Lung (tissue), 11 donors: ENCODE measurements at regions not wholly inside any gene's neighbourhood (a gene's known extent, or its start where the extent isn't known, plus 50 kb on each side); places are given as distances from the start of the nearest gene placed in this dataset.

Source experiments
- ATAC-seq: fragments of 200-7000 bp; cut with Tn5 transposase; one replicate; pipeline ENCODE4 v1.9.1; 2020; ENCODE audit warnings: moderate number of reproducible peaks; ENCODE audit not compliant: insufficient read depth, low FRiP score
- DNase-seq, 3 donors: peaks; one replicate each; pipeline ENCODE4 v3.0.0-alpha.2; 2013 to 2017
- H3K27ac ChIP-seq, 2 donors: one replicate each; pipeline ENCODE4 v1.5.1; 2013; ENCODE audit warnings: mild to moderate bottlenecking in 2 of 2, moderate library complexity in 2 of 2, control low read depth in 1 of 2, inconsistent platforms in 1 of 2, low read depth in 1 of 2, low read length in 1 of 2
- H3K27me3 ChIP-seq, 3 donors: one replicate each; pipeline ENCODE4 v1.5.1; 2013; ENCODE audit warnings: low read length in 2 of 3; ENCODE audit not compliant: control insufficient read depth in 3 of 3, insufficient read depth in 3 of 3
- H3K36me3 ChIP-seq, 4 donors: one replicate each; pipeline ENCODE4 v1.5.1; 2013; ENCODE audit warnings: low read length in 4 of 4, mild to moderate bottlenecking in 1 of 4, moderate library complexity in 1 of 4; ENCODE audit not compliant: control insufficient read depth in 4 of 4, insufficient read depth in 4 of 4
- H3K4me1 ChIP-seq, 5 donors: one replicate each; pipeline ENCODE4 v1.5.1; 2013; ENCODE audit warnings: low read length in 5 of 5, mild to moderate bottlenecking in 2 of 5, moderate library complexity in 1 of 5; ENCODE audit not compliant: control insufficient read depth in 5 of 5, insufficient read depth in 5 of 5
- H3K4me3 ChIP-seq: one replicate; pipeline ENCODE4 v1.5.1; 2013; ENCODE audit warnings: mild to moderate bottlenecking, control low read depth, moderate library complexity
- H3K9ac ChIP-seq, 2 donors: one replicate each; pipeline ENCODE4 v1.5.1; 2013; ENCODE audit warnings: low read length in 2 of 2, control low read depth in 1 of 2; ENCODE audit not compliant: insufficient read depth in 1 of 2
- H3K9me3 ChIP-seq, 4 donors: one replicate each; pipeline ENCODE4 v1.5.1; 2013; ENCODE audit warnings: low read length in 3 of 4, mild to moderate bottlenecking in 1 of 4, moderate library complexity in 1 of 4; ENCODE audit not compliant: control insufficient read depth in 4 of 4, insufficient read depth in 3 of 4
- CTCF ChIP-seq: IDR thresholded peaks from 2 replicates; pipeline ENCODE4 v1.5.1; 2012; ENCODE audit warnings: mild to moderate bottlenecking; ENCODE audit errors: control extremely low read depth, extremely low read depth
- WGBS, 2 donors: extraction: QIAGEN DNeasy Blood & Tissue Kit; methylation state at CpG; one replicate each; pipeline ENCODE4 v1.1.7; 2013; 5-methylcytosine and 5-hydroxymethylcytosine counted together
- donor health status: control.
- donor health status: control.
- donor health status: Bipolar disorder and iron deficiency.
- donor health status: healthy.
- donor health status: DM: yes; HTN: yes; CAD: no.

DNA sequence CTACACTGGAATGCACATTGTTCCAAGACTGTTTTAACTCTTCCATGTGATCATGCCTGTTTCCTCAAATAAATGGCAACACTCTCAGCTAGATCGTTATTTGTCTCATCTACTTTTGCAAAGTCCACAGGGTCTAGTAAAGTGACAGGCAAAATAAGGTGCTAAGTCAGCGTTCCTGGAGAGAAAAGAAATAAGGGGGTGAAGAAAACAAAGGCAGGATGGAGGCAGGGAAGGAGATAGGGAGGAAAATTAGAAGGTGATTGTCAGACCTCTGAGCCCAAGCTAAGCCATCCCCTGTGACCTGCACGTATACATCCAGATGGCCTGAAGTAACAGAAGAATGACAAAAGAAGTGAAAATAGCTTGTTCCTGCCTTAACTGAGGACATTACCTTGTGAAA is 132.1 kb downstream of the RAB38 start:
- no peaks in the 10 kb centered on the region for H3K9me3 ChIP-seq
- no peak overlapping the region for H3K9ac ChIP-seq
- H3K27ac ChIP-seq, result no peak overlapping the region
- no peaks in the 10 kb centered on the region for H3K36me3 ChIP-seq
- WGBS, 2 donors, result 33 to 40% methylated on average over 3 of the region's 3 CpGs
- TF ChIP-seq CTCF, result no peak
- peaks cover 0 to 4% (median 0%) of the 10 kb centered on the region in 5 donors for H3K4me1 ChIP-seq
- no peak for DNase-seq
- H3K27me3 ChIP-seq, result no peaks in the 10 kb centered on the region
- H3K4me3 ChIP-seq, result no peak overlapping the region
- ATAC-seq, result no peak

DNA sequence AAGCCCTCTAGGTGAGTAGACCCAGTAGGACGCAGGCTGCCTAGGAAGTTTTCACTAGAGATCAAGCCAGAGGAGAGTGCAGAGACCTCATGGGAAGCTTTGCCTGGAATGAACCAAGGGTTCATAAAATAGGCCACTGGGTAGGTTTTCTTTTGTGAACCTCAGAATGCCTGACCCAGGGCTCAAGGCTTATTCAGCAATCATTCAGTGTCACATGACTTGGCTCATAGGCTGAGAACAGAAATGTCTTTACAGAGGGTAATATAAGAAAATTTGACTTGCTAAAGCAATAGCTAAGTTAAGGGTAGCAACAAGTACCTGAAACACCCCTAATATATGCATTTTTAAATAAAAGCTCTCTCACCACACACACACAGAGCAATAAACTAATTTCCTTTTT is 132.6 kb downstream of the RAB38 start:
- WGBS, 2 donors, result 91 to 92% methylated on average over 1 of the region's 1 CpG
- TF ChIP-seq CTCF, result no peak
- H3K9me3 ChIP-seq, result no peaks in the 10 kb centered on the region
- H3K9ac ChIP-seq, result no peak overlapping the region
- no peak for ATAC-seq
- no peaks in the 10 kb centered on the region for H3K27me3 ChIP-seq
- no peak for DNase-seq
- no peak overlapping the region for H3K27ac ChIP-seq
- H3K36me3 ChIP-seq, result no peaks in the 10 kb centered on the region
- H3K4me3 ChIP-seq, result no peak overlapping the region
- H3K4me1 ChIP-seq, result peaks cover 0 to 4% (median 0%) of the 10 kb centered on the region in 5 donors

- H3K4me3 ChIP-seq, result no peak overlapping the region
- H3K27me3 ChIP-seq, result no peaks in the 10 kb centered on the region
- WGBS, 2 donors, result 85 to 86% methylated on average over 2 of the region's 2 CpGs
- H3K9ac ChIP-seq, result no peak overlapping the region
- H3K4me1 ChIP-seq, result peaks cover 0 to 4% (median 0%) of the 10 kb centered on the region in 5 donors
- H3K27ac ChIP-seq, result no peak overlapping the region
- H3K9me3 ChIP-seq, result no peaks in the 10 kb centered on the region
- H3K36me3 ChIP-seq, result no peaks in the 10 kb centered on the region
- DNase-seq, result no peak
- ATAC-seq, result no peak
- TF ChIP-seq CTCF, result no peak
Observed at GRCh38 chr11:88042238-88042637, 133.0 kb downstream of the RAB38 start.

DNA sequence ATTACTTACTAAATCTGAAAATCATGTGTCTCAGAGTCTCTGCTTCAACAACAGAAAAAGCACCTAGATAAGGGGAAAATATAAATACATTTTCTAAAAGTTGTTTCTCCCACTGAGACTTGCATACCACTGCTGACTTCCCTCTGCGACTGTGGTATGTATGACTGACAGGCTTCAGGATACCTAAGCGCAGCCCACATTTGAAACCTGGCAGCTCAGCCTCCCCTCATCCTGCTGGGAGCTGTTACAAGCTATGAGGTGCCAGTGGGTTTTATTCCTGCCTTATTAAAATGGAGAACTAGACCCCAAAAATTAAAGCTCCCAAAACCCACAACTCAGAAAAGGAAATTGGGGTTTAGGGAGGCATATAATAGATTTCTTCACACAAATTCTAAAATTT is 133.6 kb downstream of the RAB38 start:
- 68 to 99% methylated on average over 2 of the region's 2 CpGs for WGBS, 2 donors
- no peak for ATAC-seq
- H3K27ac ChIP-seq, result no peak overlapping the region
- no peaks in the 10 kb centered on the region for H3K36me3 ChIP-seq
- H3K9ac ChIP-seq, result no peak overlapping the region
- H3K9me3 ChIP-seq, result no peaks in the 10 kb centered on the region
- H3K4me3 ChIP-seq, result no peak overlapping the region
- peaks cover 0 to 4% (median 0%) of the 10 kb centered on the region in 5 donors for H3K4me1 ChIP-seq
- DNase-seq, result no peak
- TF ChIP-seq CTCF, result no peak
- no peaks in the 10 kb centered on the region for H3K27me3 ChIP-seq
